ENCODE measurements at regions not wholly inside any gene's neighbourhood (a gene's known extent, or its start where the extent isn't known, plus 50 kb on each side); places are given as distances from the start of the nearest gene placed in this dataset.

DNA sequence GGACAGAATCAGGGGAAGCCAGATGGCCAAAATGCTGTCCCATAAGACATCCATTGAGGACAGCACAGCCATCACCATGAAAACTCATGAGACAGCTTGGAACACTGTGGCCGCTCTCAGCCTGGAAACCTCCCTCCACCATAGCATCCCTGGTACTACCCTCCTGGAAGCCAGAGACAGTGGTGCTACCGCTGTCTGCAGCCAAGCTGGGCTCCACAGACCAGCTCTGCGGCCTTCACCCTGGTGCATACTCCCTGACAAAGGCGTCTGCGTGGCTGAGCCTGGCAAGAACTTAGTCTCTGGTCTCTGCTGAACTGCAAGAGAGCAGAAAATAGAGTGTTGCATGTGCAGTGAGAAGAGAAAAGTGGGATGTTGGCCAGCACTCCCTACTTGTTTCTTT, 558.0 kb downstream of the C6orf118 start (continued):
- TF ChIP-seq, protein P1, sequence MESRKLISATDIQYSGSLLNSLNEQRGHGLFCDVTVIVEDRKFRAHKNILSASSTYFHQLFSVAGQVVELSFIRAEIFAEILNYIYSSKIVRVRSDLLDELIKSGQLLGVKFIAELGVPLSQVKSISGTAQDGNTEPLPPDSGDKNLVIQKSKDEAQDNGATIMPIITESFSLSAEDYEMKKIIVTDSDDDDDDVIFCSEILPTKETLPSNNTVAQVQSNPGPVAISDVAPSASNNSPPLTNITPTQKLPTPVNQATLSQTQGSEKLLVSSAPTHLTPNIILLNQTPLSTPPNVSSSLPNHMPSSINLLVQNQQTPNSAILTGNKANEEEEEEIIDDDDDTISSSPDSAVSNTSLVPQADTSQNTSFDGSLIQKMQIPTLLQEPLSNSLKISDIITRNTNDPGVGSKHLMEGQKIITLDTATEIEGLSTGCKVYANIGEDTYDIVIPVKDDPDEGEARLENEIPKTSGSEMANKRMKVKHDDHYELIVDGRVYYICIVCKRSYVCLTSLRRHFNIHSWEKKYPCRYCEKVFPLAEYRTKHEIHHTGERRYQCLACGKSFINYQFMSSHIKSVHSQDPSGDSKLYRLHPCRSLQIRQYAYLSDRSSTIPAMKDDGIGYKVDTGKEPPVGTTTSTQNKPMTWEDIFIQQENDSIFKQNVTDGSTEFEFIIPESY (IDR thresholded peaks at IDR 0.05; ENCODE audit: extremely low read depth, insufficient replicate concordance, low read length): no peak
- TF ChIP-seq ZFX (IDR thresholded peaks at IDR 0.05): no peak
- TF ChIP-seq, protein P2, sequence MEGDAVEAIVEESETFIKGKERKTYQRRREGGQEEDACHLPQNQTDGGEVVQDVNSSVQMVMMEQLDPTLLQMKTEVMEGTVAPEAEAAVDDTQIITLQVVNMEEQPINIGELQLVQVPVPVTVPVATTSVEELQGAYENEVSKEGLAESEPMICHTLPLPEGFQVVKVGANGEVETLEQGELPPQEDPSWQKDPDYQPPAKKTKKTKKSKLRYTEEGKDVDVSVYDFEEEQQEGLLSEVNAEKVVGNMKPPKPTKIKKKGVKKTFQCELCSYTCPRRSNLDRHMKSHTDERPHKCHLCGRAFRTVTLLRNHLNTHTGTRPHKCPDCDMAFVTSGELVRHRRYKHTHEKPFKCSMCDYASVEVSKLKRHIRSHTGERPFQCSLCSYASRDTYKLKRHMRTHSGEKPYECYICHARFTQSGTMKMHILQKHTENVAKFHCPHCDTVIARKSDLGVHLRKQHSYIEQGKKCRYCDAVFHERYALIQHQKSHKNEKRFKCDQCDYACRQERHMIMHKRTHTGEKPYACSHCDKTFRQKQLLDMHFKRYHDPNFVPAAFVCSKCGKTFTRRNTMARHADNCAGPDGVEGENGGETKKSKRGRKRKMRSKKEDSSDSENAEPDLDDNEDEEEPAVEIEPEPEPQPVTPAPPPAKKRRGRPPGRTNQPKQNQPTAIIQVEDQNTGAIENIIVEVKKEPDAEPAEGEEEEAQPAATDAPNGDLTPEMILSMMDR (IDR thresholded peaks at IDR 0.05 in 2 of 3, conservative IDR thresholded peaks at IDR 0.05 in 1 of 3; ENCODE audit: borderline replicate concordance in 1 of 3, insufficient read depth in 1 of 3, low read depth in 2 of 3, low read length in 2 of 3): no peak
- TF ChIP-seq, protein P3, sequence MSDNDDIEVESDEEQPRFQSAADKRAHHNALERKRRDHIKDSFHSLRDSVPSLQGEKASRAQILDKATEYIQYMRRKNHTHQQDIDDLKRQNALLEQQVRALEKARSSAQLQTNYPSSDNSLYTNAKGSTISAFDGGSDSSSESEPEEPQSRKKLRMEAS (IDR thresholded peaks at IDR 0.05): no peak

DNA sequence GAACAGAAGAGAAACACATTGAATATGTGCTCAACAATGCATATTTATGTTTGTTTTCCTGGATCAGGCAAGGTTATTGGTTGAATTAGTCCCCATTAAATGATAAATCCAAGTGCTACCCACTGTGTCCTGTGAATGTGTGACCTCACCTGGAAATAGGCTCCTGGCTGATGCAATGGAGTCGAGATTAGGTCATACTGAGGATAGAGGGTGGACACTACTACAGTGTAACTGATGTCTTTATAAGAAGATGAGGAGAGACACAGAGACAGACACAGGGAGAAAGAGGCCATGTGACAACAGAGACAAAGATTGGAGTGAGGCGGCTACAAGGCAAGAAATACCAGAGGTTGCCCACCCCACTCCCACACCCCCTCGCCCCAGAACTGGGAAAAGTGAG, 559.3 kb downstream of the C6orf118 start:
- no peak overlapping the region for H3K27ac ChIP-seq (ENCODE audit: low read depth, low read length)
- ATAC-seq (no peak), DNase-seq (ENCODE audit: low read depth, low spot score) (no peak)
- H3K27me3 ChIP-seq (ENCODE audit: insufficient read depth, low read length): no peaks in the 10 kb centered on the region
- no peaks in the 10 kb centered on the region for H3K79me2 ChIP-seq (ENCODE audit: insufficient read depth, low read length)
- no peaks in the 10 kb centered on the region for H3K9me2 ChIP-seq (ENCODE audit: insufficient read depth)
- CTCF ChIA-PET: no interaction called here
- no peaks in the 10 kb centered on the region for H3K4me1 ChIP-seq (ENCODE audit: control insufficient read depth in 1 of 2, insufficient read depth in 2 of 2, low read length in 2 of 2)
- no TSS peak for BruUV-seq (replicated peaks)
- peaks cover 0 to 3% of the 10 kb centered on the region in 2 experiments; a peak in 1 of 4 replicates for H3K9me3 ChIP-seq (ENCODE audit: control insufficient read depth in 1 of 2, insufficient read depth in 1 of 2, low read depth in 1 of 2, low read length in 2 of 2)
- intact Hi-C loops (cut with micrococcal nuclease): no loop called here
- no peak overlapping the region for H3K4me2 ChIP-seq (ENCODE audit: low read length)
- POLR2A ChIA-PET: no interaction called here
- no peak overlapping the region for H3K9ac ChIP-seq (ENCODE audit: low read length)
- RAD21 ChIA-PET (ENCODE audit: low non-redundant PET in 1 of 2, low total read pairs in 2 of 2, uncharacterized antibody in 2 of 2, unreplicated experiment in 2 of 2): no interaction called here
- H3K4me3 ChIP-seq (replicated peaks in 1 of 2; ENCODE audit: low read depth in 1 of 2, low read length in 2 of 2): no peak overlapping the region
- no peaks in the 10 kb centered on the region for H3K36me3 ChIP-seq (ENCODE audit: control insufficient read depth in 1 of 2, insufficient read depth in 2 of 2, low read length in 2 of 2)
- H4K20me1 ChIP-seq (ENCODE audit: insufficient read depth): no peaks in the 10 kb centered on the region
- no peak overlapping the region for H2AFZ ChIP-seq (ENCODE audit: low read depth, low read length, poor library complexity, severe bottlenecking)
- TF ChIP-seq, protein P1 (IDR thresholded peaks at IDR 0.05; ENCODE audit: extremely low read depth, insufficient replicate concordance, low read length): no peak
- TF ChIP-seq, protein P3 (IDR thresholded peaks at IDR 0.05): no peak
- TF ChIP-seq CBX3 (IDR thresholded peaks at IDR 0.05; ENCODE audit: low read depth): no peak
- TF ChIP-seq SIN3A (IDR thresholded peaks at IDR 0.05; ENCODE audit: low read depth): no peak
- TF ChIP-seq POLR2AphosphoS5 (IDR thresholded peaks at IDR 0.05; ENCODE audit: low read depth, low read length): no peak
- no peak for TF ChIP-seq ZNF274 (IDR thresholded peaks at IDR 0.05; ENCODE audit: low read depth, low read length)
- no peak for TF ChIP-seq RAD21 (IDR thresholded peaks at IDR 0.05; ENCODE audit: low read depth)
- TF ChIP-seq, protein P4, sequence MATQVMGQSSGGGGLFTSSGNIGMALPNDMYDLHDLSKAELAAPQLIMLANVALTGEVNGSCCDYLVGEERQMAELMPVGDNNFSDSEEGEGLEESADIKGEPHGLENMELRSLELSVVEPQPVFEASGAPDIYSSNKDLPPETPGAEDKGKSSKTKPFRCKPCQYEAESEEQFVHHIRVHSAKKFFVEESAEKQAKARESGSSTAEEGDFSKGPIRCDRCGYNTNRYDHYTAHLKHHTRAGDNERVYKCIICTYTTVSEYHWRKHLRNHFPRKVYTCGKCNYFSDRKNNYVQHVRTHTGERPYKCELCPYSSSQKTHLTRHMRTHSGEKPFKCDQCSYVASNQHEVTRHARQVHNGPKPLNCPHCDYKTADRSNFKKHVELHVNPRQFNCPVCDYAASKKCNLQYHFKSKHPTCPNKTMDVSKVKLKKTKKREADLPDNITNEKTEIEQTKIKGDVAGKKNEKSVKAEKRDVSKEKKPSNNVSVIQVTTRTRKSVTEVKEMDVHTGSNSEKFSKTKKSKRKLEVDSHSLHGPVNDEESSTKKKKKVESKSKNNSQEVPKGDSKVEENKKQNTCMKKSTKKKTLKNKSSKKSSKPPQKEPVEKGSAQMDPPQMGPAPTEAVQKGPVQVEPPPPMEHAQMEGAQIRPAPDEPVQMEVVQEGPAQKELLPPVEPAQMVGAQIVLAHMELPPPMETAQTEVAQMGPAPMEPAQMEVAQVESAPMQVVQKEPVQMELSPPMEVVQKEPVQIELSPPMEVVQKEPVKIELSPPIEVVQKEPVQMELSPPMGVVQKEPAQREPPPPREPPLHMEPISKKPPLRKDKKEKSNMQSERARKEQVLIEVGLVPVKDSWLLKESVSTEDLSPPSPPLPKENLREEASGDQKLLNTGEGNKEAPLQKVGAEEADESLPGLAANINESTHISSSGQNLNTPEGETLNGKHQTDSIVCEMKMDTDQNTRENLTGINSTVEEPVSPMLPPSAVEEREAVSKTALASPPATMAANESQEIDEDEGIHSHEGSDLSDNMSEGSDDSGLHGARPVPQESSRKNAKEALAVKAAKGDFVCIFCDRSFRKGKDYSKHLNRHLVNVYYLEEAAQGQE (IDR thresholded peaks at IDR 0.05; ENCODE audit: low read depth): no peak
- TF ChIP-seq, protein P2 (IDR thresholded peaks at IDR 0.05 in 2 of 3, conservative IDR thresholded peaks at IDR 0.05 in 1 of 3; ENCODE audit: borderline replicate concordance in 1 of 3, insufficient read depth in 1 of 3, low read depth in 2 of 3, low read length in 2 of 3): no peak
